ENCODE measurements at regions not wholly inside any gene's neighbourhood (a gene's known extent, or its start where the extent isn't known, plus 50 kb on each side); places are given as distances from the start of the nearest gene placed in this dataset.

DNA sequence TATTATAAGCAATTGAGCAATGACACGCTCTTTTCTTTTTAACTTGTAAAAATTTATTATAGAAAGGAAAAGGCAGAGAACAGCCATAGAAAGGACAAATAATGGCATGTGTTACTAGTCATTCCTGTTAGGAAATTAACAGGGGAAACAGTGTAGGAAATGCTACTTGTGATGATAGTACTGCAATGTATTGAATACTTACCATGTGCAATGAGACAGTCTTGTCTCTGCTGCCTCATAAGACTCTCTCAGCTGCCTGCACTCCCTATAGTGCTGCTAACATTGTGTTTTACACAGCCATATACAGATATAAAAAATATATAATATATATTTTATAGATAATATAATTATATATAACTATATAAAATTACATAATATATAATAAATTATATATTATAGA lies 62.3 kb upstream of the SHOX start:
- TF ChIP-seq, protein P1, sequence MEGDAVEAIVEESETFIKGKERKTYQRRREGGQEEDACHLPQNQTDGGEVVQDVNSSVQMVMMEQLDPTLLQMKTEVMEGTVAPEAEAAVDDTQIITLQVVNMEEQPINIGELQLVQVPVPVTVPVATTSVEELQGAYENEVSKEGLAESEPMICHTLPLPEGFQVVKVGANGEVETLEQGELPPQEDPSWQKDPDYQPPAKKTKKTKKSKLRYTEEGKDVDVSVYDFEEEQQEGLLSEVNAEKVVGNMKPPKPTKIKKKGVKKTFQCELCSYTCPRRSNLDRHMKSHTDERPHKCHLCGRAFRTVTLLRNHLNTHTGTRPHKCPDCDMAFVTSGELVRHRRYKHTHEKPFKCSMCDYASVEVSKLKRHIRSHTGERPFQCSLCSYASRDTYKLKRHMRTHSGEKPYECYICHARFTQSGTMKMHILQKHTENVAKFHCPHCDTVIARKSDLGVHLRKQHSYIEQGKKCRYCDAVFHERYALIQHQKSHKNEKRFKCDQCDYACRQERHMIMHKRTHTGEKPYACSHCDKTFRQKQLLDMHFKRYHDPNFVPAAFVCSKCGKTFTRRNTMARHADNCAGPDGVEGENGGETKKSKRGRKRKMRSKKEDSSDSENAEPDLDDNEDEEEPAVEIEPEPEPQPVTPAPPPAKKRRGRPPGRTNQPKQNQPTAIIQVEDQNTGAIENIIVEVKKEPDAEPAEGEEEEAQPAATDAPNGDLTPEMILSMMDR (conservative IDR thresholded peaks at IDR 0.05): no peak
- Mint-ChIP-seq H3K4me3 (no peak overlapping the region), H3K36me3 (no peaks in the 10 kb centered on the region), H3K27me3 (peaks cover 3% of the 10 kb centered on the region), H3K4me1 (ENCODE audit: unreplicated experiment) (no peaks in the 10 kb centered on the region), H3K27ac (no peak overlapping the region), H3K9me3 (no peaks in the 10 kb centered on the region)
- no peak for DNase-seq (ENCODE audit: extremely low spot score, unreplicated experiment)

DNA sequence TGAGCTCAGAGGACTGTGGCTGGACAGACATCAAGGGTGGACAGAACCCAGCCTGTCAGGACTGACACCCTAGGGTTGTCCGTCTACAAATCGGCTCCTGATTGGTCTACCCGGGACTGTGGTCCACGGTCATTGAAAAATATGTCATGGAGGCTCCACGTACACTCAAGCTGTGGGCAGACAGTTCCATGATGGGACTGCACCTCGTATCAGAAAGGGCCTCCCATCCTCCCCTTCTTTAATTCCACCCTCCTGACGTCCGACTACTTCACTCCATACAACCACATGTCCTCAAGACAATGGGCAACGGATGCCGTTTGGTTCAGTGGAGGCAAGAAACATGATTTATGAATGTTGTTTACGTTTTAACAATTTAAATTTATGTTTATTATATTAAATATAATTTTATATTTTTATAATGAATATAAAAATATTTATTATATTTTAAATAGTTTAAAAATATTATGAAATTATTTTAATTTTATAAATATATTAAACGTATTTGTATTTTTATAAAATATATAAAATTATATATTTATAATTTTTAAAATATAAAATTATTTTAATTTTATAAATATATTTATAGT lies 58.0 kb upstream of the SHOX start:
- peak; percentile 37 for DNase-seq (ENCODE audit: extremely low spot score, unreplicated experiment)
- Mint-ChIP-seq H3K4me1 (ENCODE audit: unreplicated experiment) (no peaks in the 10 kb centered on the region), H3K36me3 (no peaks in the 10 kb centered on the region), H3K9me3 (no peaks in the 10 kb centered on the region), H3K27ac (no peak overlapping the region), H3K27me3 (peaks cover 18% of the 10 kb centered on the region), H3K4me3 (no peak overlapping the region)
- TF ChIP-seq, protein P1 (conservative IDR thresholded peaks at IDR 0.05): no peak

DNA sequence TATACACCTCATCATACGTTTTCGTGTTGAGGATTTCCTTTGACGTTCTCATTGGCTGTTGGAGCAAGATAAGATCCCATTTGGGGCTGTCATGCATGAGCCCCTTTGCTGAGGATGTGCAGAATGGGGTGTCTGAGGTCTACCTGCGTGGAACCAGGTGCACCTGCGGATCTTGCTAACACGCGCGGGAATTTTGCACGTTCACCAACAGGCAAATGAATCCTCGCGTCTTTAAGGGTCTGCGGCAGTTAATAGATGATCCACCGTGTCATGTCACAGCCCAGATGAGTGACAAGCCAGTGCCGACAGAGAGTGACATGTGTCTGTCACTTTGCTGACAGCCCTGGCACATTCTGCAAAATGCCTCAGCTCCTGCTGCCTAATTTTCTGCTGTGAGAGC lies 56.3 kb upstream of the SHOX start:
- no peaks in the 10 kb centered on the region for H3K4me1 Mint-ChIP-seq (ENCODE audit: unreplicated experiment)
- no peak overlapping the region for H3K27ac Mint-ChIP-seq
- H3K9me3 Mint-ChIP-seq: no peaks in the 10 kb centered on the region
- H3K36me3 Mint-ChIP-seq: no peaks in the 10 kb centered on the region
- no peak overlapping the region for H3K4me3 Mint-ChIP-seq
- peaks cover 21% of the 10 kb centered on the region for H3K27me3 Mint-ChIP-seq
- TF ChIP-seq, protein P1 (conservative IDR thresholded peaks at IDR 0.05): no peak
- DNase-seq (ENCODE audit: extremely low spot score, unreplicated experiment): peak; percentile 13

DNA sequence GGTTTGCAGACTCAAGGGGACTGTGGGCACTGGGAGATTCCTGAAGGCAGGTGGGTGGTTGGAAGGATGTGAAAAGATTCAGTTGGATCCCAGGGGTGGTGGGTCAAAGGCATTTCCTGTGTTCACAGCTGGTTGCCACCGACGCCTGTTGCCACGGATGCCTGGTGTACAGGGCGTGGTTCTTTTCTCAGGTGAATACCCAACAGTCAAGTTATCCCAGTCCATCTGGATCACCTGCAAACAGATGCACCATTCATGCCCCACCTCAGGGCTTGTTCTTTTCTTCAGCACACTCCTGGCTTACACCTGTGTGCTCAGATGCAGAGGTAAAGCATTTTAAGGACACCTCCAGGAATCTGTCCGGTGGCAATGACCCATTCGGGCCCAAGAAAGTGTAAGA lies 55.8 kb upstream of the SHOX start:
- Mint-ChIP-seq H3K4me3 (no peak overlapping the region), H3K9me3 (no peaks in the 10 kb centered on the region), H3K27ac (no peak overlapping the region), H3K4me1 (ENCODE audit: unreplicated experiment) (no peaks in the 10 kb centered on the region), H3K36me3 (no peaks in the 10 kb centered on the region), H3K27me3 (peaks cover 21% of the 10 kb centered on the region)
- TF ChIP-seq, protein P1 (conservative IDR thresholded peaks at IDR 0.05): no peak
- peak; percentile 43 for DNase-seq (ENCODE audit: extremely low spot score, unreplicated experiment)

DNA sequence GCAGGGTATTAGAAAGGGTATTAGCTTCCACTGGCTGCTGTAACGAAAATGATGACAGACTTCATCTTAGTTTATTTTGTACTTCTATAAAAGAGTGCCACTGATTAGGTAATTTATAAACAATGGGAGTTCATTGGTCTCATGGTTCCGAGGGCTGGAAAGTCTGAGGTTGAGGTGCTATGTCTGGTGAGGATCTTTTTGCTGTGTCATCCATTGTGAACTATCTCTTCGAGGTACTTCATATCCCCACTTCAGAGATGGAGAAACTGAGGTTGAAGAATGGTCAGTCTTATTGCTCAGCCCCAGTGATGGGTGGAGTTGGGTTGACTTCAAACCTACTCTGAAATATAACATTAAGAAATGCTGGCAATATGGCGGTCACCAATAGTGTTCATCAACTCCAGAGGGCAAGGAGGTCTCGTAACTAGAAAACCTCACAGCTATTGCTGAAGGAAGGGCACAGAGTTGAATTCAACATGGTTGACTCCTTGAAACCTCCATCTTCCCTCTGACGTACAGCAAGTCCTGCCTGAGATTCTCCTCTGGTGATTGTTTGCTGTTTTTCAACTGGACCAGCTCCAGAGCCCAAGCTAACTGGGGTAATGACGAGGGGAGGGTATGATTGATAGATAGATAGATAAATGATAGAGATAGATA lies 53.6 kb upstream of the SHOX start:
- TF ChIP-seq, protein P1 (conservative IDR thresholded peaks at IDR 0.05): no peak
- H3K27me3 Mint-ChIP-seq: peaks cover 38% of the 10 kb centered on the region
- H3K9me3 Mint-ChIP-seq: no peaks in the 10 kb centered on the region
- DNase-seq (ENCODE audit: extremely low spot score, unreplicated experiment): no peak
- H3K4me1 Mint-ChIP-seq (ENCODE audit: unreplicated experiment): no peaks in the 10 kb centered on the region
- H3K27ac Mint-ChIP-seq: no peak overlapping the region
- H3K36me3 Mint-ChIP-seq: peaks cover 3% of the 10 kb centered on the region
- no peak overlapping the region for H3K4me3 Mint-ChIP-seq

All from type B pancreatic cell (in vitro differentiated cells).